ENCODE measurements at regions not wholly inside any gene's neighbourhood (a gene's known extent, or its start where the extent isn't known, plus 50 kb on each side); places are given as distances from the start of the nearest gene placed in this dataset.
"Not testable (repeated sequence)": the region's sequence is repeated elsewhere in the genome, so short reads cannot be mapped to it uniquely, and the experiment has no call there.

GRCh38 chr12:89786177-89786810 lies 77.7 kb upstream of the ATP2B1 start:
- no peak for DNase-seq (ENCODE audit: low spot score)

- peak; percentile 20 for DNase-seq (ENCODE audit: low spot score)
Observed at GRCh38 chr12:89783359-89784060, 74.9 kb upstream of the ATP2B1 start.

GRCh38 chr12:89782807-89783206 lies 74.2 kb upstream of the ATP2B1 start:
- no peak for DNase-seq (ENCODE audit: low spot score)

- no peak for DNase-seq (ENCODE audit: low spot score)
Observed at GRCh38 chr12:89781946-89782550, 73.4 kb upstream of the ATP2B1 start.

GRCh38 chr12:89781156-89781555 lies 72.5 kb upstream of the ATP2B1 start:
- no peak for DNase-seq (ENCODE audit: low spot score)

GRCh38 chr12:89779090-89779489 lies 70.5 kb upstream of the ATP2B1 start:
- no peak for DNase-seq (ENCODE audit: low spot score)

- DNase-seq (ENCODE audit: low spot score) = no peak
Observed at GRCh38 chr12:89777733-89778379, 69.2 kb upstream of the ATP2B1 start.

- no peak for DNase-seq (ENCODE audit: low spot score)
Observed at GRCh38 chr12:89775986-89776365, 67.3 kb upstream of the ATP2B1 start.

- DNase-seq (ENCODE audit: low spot score) = no peak
Observed at GRCh38 chr12:89775063-89775985, 66.7 kb upstream of the ATP2B1 start.

- no peak for DNase-seq (ENCODE audit: low spot score)
Observed at GRCh38 chr12:89774645-89775044, 66.0 kb upstream of the ATP2B1 start.

- no peak for DNase-seq (ENCODE audit: low spot score)
Observed at GRCh38 chr12:89770391-89770790, 61.8 kb upstream of the ATP2B1 start.

- no peak for DNase-seq (ENCODE audit: low spot score)
Observed at GRCh38 chr12:89769483-89769818, 60.8 kb upstream of the ATP2B1 start.

- no peak for DNase-seq (ENCODE audit: low spot score)
Observed at GRCh38 chr12:89768586-89769482, 60.2 kb upstream of the ATP2B1 start.

GRCh38 chr12:89765959-89766824 lies 57.6 kb upstream of the ATP2B1 start:
- DNase-seq (ENCODE audit: low spot score) = no peak

- not testable (repeated sequence) for DNase-seq (ENCODE audit: low spot score)
Observed at GRCh38 chr12:89764164-89764563, 55.5 kb upstream of the ATP2B1 start.

GRCh38 chr12:89762498-89763170 lies 54.0 kb upstream of the ATP2B1 start:
- no peak for DNase-seq (ENCODE audit: low spot score)

- no peak for DNase-seq (ENCODE audit: low spot score)
Observed at GRCh38 chr12:89760783-89761182, 52.1 kb upstream of the ATP2B1 start.
